ENCODE measurements at regions not wholly inside any gene's neighbourhood (a gene's known extent, or its start where the extent isn't known, plus 50 kb on each side); places are given as distances from the start of the nearest gene placed in this dataset.
"Not testable (repeated sequence)": the region's sequence is repeated elsewhere in the genome, so short reads cannot be mapped to it uniquely, and the experiment has no call there.

DNA sequence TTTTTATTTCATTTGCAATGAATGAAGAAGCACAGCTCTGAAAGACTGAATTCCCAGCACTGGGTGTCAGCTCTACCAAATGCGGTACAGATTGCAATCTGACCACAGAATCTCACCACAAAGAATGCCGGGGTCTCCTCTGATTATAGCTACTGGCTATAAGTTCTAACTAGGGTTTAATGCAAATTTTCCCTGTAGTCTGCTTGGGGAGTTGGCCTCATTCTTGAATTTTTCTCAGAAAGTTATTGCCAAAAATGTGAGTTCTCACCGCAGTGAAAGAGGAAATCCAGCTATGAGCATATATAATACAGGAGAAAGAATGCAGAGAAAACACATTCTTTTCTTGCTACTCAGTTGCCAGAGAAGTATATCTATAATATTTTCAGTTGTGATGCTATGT, 1255.7 kb upstream of the LRRTM3 start (continued):
- TF ChIP-seq CTCF (conservative IDR thresholded peaks at IDR 0.05; ENCODE audit: low read depth in 2 of 2), result no peak
- no peak for TF ChIP-seq CREB1 (CRISPR knock-in tag; IDR thresholded peaks at IDR 0.05; ENCODE audit: low read depth)
- no peak for TF ChIP-seq JUNB (IDR thresholded peaks at IDR 0.05; ENCODE audit: unreplicated experiment)

DNA sequence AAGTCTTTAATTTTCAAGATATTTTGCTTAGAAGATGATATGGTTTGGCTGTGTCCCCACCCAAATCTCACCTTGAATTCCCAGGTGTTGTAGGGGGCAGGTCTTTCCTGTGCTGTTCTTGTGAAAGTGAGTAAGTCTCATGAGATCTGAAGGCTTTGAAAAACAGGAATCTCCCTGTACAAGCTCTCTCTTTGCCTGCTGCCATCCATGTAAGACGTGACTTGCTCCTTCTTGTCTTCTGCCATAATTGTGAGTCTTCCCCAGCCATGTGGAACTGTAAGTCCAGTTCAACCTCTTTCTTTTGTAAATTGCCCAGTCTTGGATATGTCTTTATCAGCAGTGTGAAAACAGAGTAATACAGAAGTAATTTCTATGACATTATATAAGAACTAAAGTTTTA, 1255.2 kb upstream of the LRRTM3 start:
- H3K36me3 ChIP-seq (ENCODE audit: insufficient read depth); H3K27me3 ChIP-seq (ENCODE audit: insufficient read depth); H3K4me3 ChIP-seq; H2AFZ ChIP-seq; H3F3A ChIP-seq (replicated peaks; ENCODE audit: low read depth); ATAC-seq; DNase-seq (ENCODE audit: low spot score); H3K4me1 Mint-ChIP-seq; H3K27ac ChIP-seq (ENCODE audit: low read depth); H3K4me2 ChIP-seq; H3K27me3 Mint-ChIP-seq (ENCODE audit: insufficient read depth, low read depth, poor library complexity); H3K27ac Mint-ChIP-seq; H3K79me2 ChIP-seq (replicated peaks; ENCODE audit: insufficient read depth); H3K4me1 ChIP-seq (ENCODE audit: insufficient read depth); H4K20me1 ChIP-seq (replicated peaks; ENCODE audit: insufficient read depth); H3K4me3 Mint-ChIP-seq: not testable (repeated sequence)
- Mint-ChIP-seq H3K36me3 (ENCODE audit: low read depth) (peaks cover 13% of the 10 kb centered on the region), H3K9me3 (peaks cover 10% of the 10 kb centered on the region)
- 0 out of 2 replicates have a peak, but pooled peaks cover 12% of the 10 kb centered on the region for H3K9me2 ChIP-seq (ENCODE audit: insufficient read depth)

GRCh38 chr10:65675236-65675635, 1250.6 kb upstream of the LRRTM3 start:
- Histone ChIP-seq H3F3A (replicated peaks; ENCODE audit: low read depth) (no peaks in the 10 kb centered on the region), H3K4me3 (no peak overlapping the region), H3K9me2 (ENCODE audit: insufficient read depth) (peaks cover 4% of the 10 kb centered on the region; the same call in 1 of the 2 replicates), H3K27ac (ENCODE audit: low read depth) (no peak overlapping the region), H3K79me2 (replicated peaks; ENCODE audit: insufficient read depth) (no peaks in the 10 kb centered on the region), H3K36me3 (ENCODE audit: insufficient read depth) (no peaks in the 10 kb centered on the region), H2AFZ (no peak overlapping the region), H3K4me1 (ENCODE audit: insufficient read depth) (no peaks in the 10 kb centered on the region), H3K27me3 (ENCODE audit: insufficient read depth) (no peaks in the 10 kb centered on the region), H3K4me2 (no peak overlapping the region), H4K20me1 (replicated peaks; ENCODE audit: insufficient read depth) (no peaks in the 10 kb centered on the region)
- H3K9me3 Mint-ChIP-seq, result peaks cover 3% of the 10 kb centered on the region; the same call in 1 of the 3 replicates
- H3K4me3 Mint-ChIP-seq, result no peak overlapping the region
- H3K36me3 Mint-ChIP-seq (ENCODE audit: low read depth), result peaks cover 13% of the 10 kb centered on the region
- H3K4me1 Mint-ChIP-seq, result no peaks in the 10 kb centered on the region
- ATAC-seq (no peak), DNase-seq (ENCODE audit: low spot score) (no peak)
- H3K27ac Mint-ChIP-seq, result no peak overlapping the region
- H3K27me3 Mint-ChIP-seq (ENCODE audit: insufficient read depth, low read depth, poor library complexity), result no peaks in the 10 kb centered on the region
- TF ChIP-seq CTCF (conservative IDR thresholded peaks at IDR 0.05; ENCODE audit: low read depth in 2 of 2) (no peak), POLR2AphosphoS5 (IDR thresholded peaks at IDR 0.05; ENCODE audit: low read depth) (no peak), EZH2 (IDR thresholded peaks at IDR 0.05; ENCODE audit: low read depth, unreplicated experiment) (no peak), ZNF114 (CRISPR knock-in tag; IDR thresholded peaks at IDR 0.05) (no peak), CREB1 (CRISPR knock-in tag; IDR thresholded peaks at IDR 0.05; ENCODE audit: low read depth) (no peak), NANOG (IDR thresholded peaks at IDR 0.05; ENCODE audit: borderline replicate concordance) (no peak), ZNF462 (CRISPR knock-in tag; IDR thresholded peaks at IDR 0.05) (no peak), JUNB (IDR thresholded peaks at IDR 0.05; ENCODE audit: unreplicated experiment) (no peak)
- TF ChIP-seq, protein P1, sequence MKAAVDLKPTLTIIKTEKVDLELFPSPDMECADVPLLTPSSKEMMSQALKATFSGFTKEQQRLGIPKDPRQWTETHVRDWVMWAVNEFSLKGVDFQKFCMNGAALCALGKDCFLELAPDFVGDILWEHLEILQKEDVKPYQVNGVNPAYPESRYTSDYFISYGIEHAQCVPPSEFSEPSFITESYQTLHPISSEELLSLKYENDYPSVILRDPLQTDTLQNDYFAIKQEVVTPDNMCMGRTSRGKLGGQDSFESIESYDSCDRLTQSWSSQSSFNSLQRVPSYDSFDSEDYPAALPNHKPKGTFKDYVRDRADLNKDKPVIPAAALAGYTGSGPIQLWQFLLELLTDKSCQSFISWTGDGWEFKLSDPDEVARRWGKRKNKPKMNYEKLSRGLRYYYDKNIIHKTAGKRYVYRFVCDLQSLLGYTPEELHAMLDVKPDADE (IDR thresholded peaks at IDR 0.05), result no peak
